Activated CD4-positive, alpha-beta T cell treated with anti-CD3 and anti-CD28 coated beads, Interleukin-2, amount 50 U/mL, for 24 hours (primary cell): ENCODE measurements at regions not wholly inside any gene's neighbourhood (a gene's known extent, or its start where the extent isn't known, plus 50 kb on each side); places are given as distances from the start of the nearest gene placed in this dataset.

ENCODE experiments used
- DNase-seq, 2 donors: peaks; one replicate each; pipeline ENCODE4 v3.0.0-alpha.2; 2020; ENCODE audit warnings: low read depth in 1 of 2, low spot score in 1 of 2

DNA sequence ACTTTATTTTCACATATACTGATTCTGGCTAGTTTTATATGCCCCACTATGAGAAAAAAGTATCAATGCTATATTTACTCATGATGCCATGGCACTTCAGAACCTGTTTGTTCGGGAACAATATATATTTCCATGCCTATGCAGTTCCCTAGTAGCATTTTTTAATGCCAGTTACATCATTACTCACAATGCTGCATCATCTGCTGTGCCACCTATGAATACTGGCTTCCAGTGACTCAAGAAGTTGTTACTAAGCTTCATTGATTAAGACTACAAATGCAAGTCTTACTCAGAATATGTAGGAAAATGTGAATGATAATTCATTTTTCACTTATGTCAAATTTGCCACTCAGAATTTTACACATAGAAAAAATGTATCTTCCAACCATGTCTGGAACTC is 97.9 kb downstream of the MAFB start:
- DNase-seq = no peak

DNA sequence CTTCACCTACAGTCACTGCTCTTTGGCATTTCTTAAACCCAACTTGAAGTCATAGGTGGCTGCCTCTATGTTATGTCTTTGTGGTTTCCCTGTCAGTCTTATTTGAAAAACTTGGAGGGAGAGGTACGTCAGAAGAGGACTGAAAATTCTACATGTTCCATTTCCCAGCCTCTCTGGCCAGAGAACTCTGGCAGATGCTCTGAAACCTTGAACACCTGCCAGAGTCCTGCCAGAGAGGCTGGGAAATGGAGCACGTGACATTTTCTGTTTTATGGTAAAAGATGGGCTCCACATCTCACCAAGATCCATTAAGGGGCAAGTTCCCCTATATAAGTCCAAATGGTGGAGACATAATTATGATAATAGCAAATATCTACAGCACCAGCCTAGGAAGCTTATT is 99.5 kb downstream of the MAFB start:
- DNase-seq = no peak

DNA sequence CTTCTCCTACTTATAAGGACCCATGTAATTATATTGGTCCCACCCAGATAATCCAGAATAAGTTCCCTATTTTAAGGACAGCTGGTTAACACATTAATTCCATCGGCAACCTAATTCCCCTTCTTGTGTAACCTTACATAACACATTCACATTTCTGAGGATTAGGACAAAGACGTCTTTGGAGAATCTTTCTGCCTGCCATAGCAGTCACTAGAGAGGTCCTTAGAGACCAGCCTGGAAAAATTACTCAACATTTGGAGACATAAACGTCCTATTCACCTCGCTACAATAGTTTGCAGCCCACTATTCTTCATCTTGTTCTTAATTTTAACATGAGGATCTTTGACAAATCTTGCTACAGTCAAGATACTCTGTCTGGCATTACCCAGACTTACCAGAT is 100.1 kb downstream of the MAFB start:
- DNase-seq = no peak

DNA sequence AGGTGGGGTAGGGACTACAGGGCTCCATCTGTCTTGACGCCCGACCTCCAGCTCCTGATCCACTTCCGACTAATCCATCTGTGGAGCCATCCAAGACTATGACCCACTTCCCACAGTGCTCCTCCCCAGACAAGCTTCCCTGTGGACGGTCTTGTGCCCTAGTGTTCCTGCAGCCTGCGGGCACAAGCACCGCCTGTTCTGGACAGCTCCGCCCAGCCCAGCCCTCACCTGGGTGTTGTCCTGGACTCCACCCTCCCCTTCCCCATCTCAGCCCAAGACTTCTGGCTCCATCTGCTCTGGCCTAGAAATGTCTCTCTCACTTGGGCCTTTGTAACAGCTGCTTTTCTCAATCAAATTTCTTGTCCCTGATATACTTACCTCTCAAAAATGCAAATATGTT is 102.0 kb downstream of the MAFB start:
- no peak for DNase-seq

DNA sequence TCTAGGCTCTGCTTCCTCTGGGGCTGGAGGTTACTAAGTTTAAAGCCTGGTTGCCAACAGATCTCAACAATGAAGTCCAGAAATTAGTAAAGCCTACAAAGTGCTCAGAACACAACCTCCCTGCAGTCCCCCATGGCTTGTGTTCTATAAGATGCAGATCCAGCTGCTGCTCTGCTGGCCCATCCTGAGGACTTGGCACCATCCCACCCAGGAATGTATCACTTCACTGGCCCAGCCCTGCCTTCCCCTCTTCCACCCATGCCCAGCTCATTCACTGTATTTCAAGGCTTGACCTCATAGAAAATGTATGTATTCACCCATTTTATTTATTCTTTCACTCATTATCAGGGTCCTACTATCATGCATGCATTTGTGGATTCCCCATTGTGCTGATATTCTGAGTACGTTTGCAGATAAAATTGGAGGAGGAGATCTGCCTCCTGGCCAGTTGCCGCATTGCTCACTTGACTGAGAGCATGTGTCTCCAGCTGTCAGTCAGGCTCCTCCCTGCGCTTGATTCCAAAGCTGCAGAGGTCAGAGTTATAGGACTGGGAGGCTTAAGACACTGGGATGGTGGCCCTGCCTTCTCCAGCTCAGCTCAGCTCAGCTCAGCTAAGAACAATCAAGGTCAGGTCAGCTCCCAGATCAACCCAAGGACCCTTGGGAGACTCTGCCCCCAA is 104.8 kb downstream of the MAFB start:
- DNase-seq = no peak

DNA sequence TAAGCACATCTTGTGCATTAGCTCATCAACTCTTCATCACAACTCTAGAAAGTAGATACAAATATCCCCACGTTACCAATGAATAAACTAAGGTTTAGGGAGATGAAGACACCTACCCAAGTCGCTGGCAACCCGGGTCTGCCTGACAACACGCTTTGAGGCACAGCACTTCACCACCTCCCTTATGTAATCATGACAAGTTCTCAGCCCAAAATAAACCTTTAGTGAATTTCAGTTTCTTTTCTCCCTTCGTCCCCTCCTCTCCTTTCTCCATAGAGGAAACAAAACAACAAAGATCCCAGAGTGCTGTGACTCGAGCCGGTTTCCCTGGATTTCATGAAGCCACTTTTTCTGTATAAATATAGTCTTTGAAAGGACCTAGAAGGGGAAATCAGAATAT is 105.4 kb downstream of the MAFB start:
- DNase-seq = no peak

DNA sequence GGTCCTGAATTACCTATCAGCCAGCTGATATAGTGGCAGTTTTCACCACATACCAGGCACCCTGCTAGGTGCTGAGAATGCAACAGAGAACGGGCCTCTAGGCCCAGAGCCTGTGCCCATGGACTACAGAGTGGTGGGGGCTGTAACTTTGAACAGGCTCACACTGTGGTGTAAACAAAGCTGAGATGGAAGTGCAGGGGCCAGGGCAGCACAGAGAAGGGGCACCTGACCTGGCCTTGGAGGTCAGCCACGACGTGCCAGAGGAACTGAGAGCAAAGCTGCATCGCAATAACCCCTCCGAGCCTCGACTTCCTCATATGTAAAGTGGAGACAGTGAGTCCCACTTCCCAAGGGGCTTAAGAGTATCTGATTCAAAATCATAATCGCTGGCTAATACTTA is 105.8 kb downstream of the MAFB start:
- DNase-seq = no peak

DNA sequence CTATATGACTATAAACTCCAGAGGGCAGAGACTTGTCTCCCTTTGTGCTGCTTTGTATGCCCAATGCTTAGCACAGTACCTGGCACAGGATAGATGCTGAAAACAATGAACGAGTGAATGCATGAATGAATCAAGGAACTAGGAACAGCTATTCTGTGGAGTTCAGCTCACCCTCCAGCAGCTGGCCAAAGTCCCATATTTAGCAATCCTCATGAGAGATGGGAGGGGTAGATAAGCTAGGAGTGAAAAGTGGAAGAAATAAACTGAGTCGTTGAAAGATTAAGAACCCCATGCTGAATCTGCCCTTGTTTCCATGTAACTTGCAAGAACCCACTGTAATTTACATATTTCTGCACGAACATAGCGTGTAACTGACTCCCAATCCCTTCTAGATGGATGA is 106.5 kb downstream of the MAFB start:
- no peak for DNase-seq

DNA sequence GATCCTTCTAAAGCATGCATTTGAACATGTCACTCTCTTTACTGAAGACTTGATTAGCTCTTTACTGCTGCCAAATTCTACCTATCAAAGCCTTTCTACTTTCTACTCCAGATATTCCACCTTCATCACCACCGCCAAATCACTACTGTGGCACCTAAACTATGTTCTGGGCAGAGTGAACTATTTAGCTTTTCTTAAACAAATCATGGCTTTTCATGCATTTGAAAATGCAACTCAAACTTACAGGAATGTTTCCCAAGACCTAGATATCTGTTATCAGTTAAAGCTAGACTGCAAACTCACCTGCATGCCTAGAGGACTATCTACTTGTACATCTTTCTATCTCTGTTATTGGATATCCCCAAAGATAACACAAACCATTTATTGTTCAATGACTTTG is 109.3 kb downstream of the MAFB start:
- DNase-seq = no peak

DNA sequence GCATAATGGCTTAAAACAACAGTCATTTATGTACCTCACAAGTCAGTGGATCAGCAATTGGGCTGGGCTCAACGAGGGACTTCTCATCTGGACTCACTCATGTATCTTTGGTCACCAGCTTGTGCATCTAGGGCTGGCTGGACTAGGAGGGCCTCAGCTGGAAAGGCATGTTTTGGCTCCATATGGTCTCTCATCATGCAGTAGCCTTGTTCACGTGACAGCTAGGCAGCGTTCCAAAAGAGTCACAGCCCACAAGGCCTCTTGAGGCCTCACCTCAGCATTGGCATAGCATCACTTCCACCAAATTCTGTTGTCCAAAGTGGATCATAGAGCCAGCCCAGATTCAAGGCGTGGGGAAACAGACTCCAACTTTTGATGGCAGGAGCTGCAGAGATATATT is 110.1 kb downstream of the MAFB start:
- DNase-seq = no peak

DNA sequence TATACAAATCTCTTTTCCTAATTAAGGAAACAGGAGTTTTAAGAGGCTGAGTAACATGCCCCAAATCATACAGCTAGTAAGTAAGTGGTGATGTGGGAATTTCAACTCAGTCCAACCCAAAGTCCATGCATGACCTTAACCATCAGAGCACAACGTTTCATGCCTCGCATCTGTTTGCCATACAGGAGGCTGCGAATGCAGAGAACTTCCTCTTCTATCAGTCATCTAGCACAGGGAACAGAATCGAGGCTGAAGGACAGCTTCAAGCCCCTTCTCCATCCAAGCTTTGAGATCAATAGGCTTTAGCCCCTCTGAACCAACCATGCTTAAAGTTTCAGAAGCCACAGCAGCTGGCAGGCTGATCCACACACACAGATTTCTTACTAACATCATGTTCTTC is 113.2 kb downstream of the MAFB start:
- DNase-seq = no peak

DNA sequence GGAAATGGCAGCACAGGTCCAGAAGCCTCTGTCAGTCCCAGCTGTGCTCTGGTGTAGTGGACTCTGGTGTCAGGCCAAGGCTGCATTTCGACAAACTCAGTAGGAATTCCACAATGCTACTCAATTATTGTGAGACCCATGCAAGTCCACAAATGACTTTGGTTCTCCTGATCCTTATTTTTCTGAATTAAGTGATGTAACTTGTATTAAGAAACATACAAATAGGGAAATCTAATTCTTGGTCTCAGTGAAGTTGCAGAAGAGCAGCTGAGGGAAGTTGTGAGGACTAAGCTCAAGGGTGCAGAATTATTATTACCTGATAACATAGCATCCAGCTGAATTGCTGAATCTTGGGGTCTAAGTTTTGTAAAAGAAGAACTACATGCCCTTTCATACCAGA is 116.8 kb downstream of the MAFB start:
- DNase-seq = no peak

DNA sequence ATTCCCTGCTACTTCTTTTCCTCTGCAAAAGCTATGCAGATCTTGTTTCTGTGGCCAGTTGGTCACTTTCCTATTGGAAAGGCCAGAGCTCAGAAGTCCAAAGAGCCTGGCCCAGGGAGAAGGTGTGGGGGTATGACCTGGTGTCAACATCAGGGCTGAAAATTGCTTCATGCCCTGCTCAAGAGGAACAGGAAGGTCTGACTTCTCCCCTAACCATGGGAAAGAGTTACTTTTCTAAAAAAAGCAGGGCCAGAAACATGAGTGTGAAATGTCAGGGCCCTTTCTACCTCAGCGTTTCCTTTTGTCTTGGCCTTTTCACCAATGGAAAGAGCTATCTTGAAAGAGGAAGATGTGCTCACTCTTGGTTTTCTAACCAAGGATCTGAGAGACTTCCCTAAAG is 117.4 kb downstream of the MAFB start:
- DNase-seq = no peak

DNA sequence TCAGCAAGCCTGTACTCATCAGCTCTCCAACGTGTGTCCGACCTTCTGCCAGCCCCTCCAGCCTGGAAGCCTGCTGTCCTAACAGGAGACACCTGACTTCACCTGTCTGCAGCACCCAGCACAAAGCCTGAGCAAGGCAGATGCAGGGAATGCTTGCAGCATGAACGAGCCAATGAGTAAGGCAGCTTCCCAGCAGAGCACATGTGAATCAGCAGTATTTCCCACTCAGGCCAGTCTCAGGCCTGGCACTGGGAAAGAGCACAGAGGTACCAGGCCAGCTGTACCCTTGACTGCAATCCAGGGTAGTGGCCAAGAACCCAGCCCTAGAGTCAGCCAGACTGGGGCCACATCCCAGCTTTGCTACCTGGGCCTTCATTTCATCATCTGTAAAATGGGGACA is 120.8 kb downstream of the MAFB start:
- no peak for DNase-seq

DNA sequence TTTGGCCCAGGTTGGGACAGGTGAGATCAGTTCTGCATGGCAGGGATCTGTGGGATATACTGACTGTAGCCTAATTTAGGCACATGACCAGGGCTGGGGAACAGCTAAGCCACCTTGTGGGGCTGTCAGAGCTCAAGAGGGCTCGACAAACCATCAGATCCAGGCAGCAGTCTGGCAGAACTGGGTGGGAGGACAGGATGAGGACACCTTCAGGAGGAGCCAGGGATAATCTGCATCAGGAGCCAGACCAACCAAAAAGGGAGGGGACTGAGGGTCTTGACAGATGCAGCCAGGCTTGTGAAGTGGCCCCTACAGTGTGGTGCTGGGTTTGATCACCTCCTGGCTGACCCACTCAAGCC is 123.4 kb downstream of the MAFB start:
- no peak for DNase-seq

DNA sequence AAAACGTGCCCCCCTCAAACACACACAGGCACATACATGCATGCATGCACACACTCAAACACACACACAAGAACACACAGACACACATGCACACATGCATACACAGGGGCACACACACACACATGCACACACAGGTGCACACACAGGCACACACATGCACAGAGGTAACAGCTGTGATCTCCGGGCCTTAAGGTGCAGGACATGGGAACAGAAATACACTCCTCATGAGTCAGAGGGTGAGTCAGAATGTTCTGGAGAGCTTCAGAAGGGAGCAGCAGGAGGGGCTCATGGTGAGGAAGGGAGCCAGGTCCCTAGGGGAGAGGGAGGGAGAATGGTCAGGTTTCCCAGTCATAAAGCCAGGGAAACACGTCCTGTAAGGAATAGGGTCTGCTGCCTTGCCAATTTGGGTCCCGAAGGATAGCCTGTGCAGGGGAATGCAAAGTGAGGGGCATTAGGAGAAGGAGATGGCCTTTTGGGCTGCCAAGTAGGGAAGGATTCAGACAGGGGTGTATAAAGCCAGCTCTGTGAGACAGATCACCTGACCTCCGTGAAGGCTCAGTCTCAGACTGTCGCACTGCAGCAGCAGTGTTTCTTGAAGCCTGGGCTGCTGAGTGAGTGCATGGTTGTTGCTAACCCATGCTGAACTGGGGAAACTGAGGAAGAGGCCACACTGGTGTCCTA is 123.9 kb downstream of the MAFB start:
- no peak for DNase-seq

DNA sequence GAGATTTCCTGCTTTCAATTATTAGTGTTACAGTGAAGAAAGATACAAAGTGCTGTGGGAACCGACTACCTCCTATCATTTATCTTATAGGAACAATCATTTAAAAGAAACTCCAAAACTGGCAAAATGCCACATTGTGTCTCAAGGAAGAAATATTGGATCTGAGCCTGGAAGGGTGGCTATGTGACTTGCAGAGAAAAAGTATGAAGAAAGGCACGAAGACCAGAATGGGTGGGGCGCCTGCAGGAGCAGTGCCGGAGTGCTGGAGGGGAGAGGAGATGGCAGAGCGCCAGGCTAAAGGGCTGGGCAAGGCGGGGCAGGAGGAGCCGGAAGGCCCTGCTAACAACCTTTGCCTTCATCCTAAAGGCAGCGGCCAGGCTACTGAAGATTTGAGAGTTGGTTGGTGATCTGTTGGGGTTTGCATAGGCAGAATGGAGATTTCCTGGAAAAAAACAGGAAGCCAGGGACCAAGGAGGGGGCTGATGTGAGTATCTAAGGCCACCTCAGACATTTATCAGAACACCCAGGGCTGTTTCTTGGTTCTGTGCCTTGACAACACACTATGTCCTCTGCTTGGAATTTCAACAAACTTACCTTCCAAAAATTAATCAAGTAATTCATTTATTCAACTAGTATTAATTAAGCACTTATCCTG is 125.6 kb downstream of the MAFB start:
- no peak for DNase-seq

DNA sequence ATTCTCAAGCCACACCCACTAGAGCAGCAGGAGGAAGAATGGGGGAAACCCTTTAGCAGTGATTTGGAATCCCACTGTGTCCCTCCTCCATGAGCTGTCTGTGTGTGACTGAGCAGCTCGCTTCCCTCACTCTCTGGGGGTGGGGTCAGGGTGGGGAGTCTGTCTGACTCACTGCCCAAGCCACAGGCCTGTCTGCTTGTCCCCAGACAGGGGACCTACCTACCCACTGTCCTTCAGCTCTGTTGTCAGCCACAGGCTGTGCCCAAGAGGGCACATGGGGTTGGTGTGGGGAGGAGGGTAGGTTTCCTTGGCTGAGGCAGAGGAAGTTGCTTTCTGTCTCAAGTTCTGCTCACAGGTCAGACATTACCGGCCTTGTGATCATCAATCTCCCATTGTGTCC is 127.0 kb downstream of the MAFB start:
- no peak for DNase-seq

DNA sequence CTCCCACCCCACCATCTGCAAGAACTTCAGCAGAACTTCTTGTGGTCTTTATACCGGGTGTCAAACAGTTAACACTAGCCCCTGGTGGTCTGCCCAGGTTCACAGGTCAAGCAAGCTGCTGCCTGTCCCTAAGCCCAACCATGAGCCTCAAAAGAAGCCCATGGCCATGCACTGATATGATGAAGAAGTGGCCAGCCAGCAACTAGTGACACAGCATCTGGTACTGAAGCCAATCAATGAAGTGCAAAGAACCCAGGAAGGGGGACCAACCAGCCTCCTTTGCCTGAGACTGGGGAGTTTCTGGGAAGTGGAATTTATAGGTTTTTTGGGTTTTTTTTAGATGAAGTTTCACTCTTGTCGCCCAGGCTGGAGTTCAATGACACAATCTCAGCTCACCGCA is 127.8 kb downstream of the MAFB start:
- no peak for DNase-seq

DNA sequence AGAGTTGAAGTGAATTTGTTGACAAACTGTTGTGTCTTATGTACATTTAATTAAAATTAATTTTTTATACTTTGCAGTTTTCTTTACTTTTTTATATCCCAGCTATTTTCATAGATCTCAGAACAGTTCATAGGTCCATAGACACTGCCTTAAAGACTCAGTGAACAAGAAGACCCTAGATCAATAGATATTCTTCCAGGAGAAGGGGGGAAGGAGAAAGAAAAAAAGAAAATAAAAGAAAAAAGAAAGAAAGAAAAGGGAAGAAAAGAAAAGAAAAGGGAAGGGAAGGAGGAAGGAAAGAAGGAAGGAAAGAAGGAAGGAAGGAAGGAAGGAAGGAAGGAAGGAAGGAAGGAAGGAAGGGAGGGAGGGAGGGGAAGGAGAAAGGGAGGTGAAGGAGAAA is 130.8 kb downstream of the MAFB start:
- no peak for DNase-seq

DNA sequence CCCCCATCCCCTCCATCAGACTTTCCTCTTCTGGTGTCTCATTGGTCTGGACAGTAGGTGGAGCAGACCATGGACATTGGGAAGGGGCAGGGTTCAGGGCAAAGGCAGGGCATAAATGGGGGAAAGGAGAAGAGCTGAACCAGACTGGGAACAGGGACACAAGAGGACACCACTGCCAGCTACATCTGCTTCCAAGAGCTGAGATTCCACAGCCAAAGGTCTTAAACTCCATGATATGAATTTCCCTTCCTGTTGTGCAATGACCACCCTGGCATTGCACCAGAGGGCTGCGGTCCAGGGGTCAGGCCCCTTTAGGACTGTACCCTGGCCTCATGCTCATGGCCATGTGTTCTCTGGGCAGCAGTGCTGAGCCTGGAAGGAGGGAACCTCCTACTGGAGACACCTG is 137.9 kb downstream of the MAFB start:
- no peak for DNase-seq

DNA sequence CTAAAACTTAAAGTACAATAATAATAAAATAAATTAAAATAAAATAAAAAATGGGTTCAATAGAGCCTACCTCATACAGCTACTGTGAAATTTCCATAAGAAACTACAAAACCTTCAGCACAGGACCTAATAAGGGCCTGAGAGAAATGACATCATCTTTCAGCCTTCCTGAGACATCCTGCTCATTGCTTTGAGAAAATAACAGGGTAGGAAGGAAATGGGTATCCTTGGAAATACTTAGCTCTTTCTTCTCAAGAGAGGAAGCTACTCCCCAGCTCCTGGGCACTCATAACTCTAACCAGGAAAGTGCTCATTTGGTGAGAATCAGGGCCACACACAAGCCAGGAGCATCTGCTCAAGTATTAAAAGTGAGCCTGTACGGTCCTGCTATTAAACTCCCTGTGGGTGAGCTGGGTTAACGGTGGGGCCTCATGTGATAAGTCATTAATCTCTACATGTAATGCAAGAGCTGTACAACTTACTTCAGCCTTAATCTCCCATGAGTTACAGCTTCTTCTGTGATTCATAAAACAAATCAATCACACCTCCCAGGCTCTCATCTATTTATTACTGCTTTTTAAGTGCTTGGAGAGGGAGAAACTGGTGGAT is 141.4 kb downstream of the MAFB start:
- DNase-seq = no peak
